GM21576 (cell line): ENCODE measurements at regions not wholly inside any gene's neighbourhood (a gene's known extent, or its start where the extent isn't known, plus 50 kb on each side); places are given as distances from the start of the nearest gene placed in this dataset.

Experiments used
- ATAC-seq: cut with Tn5 transposase; IDR thresholded peaks from one replicate; pipeline ENCODE4 v1.9.1; 2021; ENCODE audit warnings: mild to moderate bottlenecking, moderate library complexity; ENCODE audit not compliant: unreplicated experiment

DNA sequence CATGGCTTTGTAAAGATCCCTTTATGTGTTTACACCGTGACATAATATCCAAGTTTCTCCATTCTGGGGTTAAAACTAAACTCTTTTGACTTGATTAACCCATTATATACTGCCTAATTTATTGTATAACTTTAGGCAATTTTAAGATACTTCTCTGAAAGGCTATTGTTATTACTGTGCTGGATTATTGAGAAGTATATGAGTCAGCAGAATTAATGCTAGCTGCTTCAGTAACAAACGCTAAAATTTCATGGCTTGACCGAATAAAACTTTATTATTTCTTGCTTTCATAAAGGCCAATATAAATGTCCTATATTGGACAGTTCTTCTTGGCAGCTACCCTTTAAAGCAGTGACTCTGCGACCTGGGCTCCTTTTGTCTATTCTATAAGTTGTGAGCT is 853.9 kb downstream of the SORCS3 start:
- no peak for ATAC-seq

DNA sequence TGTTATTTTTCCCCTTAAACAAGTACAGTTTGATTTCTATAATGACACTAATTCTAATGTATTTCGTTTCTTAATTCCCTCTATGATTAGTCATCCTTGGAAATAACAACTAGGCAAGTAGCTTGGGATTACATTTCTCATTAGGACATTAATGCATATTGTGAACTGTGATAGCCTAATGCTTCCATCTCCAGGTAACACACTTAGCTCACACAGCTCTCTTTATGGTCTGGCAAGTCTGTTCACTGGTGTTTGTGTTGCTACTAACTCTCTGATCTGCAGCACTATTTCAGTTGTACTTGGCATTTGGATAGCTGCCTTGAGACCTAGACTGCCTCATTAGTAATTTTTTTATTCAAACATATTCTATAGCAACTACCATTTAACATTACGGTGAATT is 853.2 kb downstream of the SORCS3 start:
- ATAC-seq: no peak

DNA sequence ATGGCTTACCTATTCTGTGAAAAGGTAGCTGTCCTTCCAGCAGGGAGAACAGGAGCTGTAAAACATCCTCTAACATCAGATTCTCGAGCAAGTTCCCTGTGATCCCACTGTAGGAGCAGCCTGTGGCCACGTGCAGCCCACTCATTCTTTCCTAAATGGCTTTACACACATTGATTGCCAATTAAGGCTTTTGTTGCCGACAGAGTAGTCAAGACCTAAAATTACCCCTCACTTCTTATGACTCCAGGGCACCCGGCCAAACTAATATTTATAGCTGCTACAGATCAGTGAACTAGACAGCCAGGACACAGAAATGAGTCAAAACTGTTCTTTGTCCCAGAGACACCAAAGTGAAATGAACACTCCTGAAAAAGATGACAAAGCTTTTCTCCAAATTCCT is 832.1 kb downstream of the SORCS3 start:
- ATAC-seq: no peak

DNA sequence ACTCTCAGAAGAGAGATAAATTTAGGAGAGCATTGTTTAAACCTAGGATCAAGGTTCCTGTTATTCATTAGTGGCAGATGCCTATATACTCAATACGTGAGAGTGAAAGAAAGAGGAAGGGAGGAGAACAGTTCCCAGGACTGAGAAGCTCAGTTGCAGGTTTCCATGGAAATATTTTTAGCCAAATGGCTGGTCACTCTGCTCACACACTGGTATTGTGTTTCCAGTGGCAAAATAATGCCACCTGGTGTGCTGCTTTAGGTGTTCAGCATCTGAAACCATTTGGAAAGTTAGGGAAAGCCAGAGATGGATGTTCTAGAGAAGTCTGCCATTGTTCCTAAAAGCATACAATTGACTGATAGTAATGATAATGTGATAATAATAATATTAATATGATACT is 827.7 kb downstream of the SORCS3 start:
- ATAC-seq: no peak

DNA sequence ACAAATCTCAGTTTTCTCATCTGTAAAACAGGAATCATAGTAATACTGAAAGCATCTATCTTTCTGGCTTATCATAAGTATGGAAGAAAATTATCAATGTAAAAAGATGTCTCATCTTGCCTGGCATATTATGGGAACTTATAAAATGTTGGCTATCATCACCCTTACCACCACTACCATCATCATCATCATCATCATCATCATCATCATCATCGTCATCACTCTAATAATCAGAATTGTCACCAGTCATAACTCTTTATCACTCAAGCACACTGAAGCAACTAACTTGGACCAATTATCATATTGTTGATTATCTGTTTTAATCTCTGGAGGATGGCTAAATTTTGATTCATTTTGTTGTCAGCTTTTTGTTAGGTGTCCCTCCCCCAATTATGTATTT is 825.4 kb downstream of the SORCS3 start:
- no peak for ATAC-seq

DNA sequence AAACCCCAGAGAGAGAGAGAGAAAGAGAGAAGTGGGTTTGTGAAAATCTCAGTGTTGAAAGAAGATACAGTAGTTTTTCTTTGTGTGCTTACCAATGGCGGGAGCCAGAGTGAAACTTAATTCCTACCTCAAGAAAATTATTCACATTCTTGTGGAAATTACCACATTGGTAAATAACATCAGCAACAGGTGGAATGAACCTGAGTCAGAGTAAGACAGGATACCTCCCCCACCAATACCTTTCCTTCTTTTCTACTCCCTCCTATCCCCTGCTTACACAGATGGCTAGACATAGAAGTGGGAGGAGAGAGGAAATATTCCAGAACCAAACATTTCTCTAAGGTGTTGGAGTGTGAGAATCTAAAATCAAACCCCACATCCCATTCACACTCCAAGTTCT is 793.9 kb downstream of the SORCS3 start:
- no peak for ATAC-seq

DNA sequence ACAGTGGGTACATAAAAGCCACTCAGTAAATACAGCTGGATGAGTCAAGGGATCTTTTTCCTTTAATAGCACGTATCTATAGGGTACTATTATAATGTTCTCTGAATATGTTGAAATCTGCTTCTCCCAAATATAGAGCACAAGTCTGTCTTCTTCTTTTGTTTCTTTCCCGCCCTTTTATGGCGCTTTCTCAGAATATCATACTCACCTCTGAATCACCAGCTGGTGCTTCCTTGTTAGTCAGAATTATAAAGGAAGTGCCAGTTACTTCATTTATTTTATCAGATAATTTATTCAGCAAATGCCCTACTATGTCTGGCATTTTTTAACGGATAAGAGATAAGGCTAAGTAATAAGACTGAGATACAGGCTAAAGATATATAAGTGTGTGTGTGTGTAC is 772.9 kb downstream of the SORCS3 start:
- no peak for ATAC-seq

DNA sequence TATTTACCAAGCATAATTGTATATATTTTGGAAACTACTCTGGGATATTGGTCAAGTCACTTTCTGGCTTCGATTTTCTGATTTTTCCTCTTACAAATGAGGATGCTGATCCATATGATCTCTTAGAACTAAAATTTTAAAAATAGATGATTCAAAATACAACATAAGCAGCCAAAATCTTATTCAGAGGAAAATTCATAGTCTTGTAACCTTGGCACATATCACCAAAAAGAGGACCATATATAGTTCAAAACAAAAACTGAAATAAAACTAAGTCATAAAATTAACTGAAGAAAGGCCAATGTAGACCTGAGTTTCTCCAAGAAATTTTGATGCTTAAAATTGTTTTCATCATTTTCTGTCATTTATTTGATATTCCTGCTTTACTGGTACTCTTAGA is 768.3 kb downstream of the SORCS3 start:
- ATAC-seq: no peak

DNA sequence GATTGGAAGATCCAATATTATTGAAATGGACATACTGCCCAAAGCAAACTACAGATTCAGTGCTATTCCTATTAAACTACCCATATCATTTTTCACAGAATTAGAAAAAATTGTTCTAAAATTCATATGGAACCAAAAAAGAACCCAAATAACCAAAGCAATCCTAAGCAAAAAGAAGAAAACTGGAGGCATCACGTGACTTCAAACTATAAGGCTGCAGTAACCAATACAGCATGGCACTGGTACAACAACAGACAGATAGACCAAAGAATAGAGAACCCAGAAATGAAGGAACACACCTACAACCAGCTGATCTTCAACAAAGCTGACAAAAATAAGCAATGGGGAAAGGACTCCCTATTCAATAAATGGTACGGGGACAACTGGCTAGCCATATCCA is 765.4 kb downstream of the SORCS3 start:
- no peak for ATAC-seq

DNA sequence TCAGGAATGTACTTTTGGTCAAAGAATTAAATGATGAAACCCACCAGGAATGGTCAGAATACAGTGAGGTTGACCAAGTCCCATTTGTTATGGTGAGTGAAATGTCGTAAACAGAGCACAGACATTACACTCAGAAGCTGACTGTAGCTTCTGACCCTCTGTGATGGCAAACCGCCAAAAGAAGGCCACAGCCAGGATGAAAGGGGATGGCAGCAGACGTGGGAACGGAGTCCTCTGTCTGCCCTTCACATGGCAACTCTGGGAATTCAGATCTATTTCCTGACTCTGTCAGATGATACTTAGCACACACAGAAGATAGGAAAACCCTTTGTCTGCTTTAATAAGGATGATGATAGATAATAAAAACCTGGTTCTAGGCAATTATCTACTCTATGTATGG is 757.1 kb downstream of the SORCS3 start:
- no peak for ATAC-seq

DNA sequence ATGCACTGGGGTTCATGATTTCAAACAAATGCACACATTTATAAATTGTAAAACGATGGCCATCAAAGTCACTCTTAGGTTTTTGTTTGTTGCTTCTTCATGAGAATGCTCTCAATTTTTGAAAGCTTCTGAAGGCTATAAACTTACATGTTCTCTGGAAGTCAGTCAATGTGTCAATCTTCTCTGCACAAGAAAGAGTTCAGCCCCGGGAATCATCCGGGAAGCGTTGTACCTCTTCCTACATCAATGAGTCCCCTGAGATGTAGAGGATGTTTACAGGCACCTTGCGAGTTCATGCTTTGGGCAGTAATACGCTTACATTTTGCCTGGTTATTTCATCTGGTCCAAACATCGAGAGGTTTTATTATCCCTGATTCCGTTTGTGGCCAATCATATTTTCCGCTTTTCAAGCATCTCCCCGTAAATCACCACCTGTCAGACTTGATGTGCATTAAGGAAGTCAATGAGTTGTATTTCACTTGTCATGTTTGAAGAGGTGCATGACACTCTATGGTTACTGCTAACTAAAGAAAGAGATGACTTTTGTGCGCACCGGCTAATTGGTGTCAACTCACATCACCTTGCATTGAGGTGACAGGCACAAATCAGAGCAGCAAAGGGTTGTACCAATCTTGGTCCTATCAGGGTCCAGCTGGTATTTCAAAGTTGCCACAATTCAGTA is 750.7 kb downstream of the SORCS3 start:
- ATAC-seq: no peak

DNA sequence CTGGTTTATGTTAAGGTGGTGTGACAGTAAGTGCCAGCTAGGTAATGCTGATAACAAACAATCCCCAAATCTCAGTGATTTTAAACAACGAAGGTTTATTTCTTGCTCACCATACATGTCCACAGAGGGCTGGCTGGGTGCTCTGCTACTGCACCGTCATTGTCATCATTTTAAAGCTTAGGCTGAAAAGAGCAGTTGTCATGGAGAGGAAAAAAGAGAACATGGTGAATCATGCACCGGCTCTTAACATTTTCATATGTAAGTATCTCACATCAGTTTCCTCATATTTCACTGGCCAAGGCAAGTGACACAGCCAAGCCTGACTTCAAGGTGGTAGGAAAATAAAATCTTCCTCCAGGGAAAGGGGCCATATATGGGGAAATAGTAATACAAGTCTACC is 746.9 kb downstream of the SORCS3 start:
- ATAC-seq: no peak

DNA sequence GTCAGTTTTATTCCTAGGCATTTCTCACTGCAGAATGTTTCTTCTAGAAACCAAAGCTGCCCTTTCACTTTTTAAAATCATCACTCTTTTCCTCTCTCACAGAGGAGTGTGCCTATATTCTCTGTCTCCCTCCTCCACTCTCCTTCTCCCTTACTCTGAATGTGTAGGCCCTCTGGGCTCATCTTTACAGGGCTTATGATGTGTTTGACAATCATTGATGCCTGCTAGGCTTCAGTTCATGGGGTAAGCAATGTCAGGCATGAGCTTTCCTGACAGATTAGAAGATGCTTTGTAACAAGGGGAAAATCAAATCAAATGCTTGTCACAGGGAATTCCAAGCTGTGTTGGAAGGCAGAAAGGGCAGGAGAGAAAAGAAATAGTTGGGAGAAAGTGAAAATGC is 742.9 kb downstream of the SORCS3 start:
- no peak for ATAC-seq

DNA sequence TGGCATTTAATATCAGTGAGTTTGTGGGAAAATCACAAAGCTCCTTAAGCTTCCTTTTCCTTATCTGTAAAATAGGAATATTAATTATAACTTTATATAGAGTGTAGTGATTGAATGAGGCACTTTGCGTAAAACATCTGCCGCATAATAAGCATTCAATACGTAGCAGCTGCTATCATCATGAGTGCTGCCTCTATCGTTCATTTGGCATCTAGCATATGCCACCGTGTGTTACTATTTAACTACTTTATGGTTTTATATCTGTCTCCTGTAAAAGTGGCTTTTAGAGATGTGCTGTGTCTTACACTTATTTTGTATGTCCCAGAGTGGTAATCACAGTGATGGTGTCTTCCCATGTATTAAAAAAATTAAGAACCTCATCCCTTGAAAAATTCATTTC is 729.6 kb downstream of the SORCS3 start:
- ATAC-seq: no peak

DNA sequence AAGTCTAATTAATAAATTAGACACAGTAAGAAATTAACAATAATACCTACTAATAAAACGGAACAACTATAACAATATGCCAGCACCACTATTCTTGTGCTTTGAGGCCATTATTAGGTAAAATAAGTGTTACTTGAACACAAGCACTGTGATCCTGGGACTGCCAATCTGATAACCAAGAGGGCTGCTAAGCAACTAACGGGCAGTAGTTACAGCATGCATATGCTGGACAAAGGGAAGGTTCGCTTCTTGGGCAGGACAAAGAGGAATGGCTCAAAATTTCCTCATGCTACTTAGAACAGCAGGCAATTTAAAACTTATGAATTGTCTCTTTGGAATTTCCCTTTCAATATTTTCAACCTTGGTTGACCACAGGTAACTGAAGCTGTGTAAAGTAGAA is 718.6 kb downstream of the SORCS3 start:
- no peak for ATAC-seq

DNA sequence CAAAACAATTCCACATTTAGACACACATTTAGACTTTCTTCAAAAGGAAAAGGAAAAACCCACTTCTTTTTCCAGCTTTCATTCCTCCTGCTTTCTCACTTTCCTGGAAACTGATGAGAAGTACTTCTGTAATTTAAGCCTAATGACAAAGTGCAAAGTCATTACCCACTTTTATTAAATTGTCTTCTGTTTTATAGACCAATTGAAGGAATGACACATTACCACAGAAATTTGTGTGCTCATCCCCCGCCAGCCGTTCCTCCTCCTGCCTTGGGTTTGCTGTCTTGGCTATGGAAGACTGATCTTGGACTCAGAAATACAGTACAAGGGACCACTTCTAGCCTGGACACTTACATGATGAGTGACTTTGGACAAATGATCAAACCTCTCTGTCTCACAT is 717.8 kb downstream of the SORCS3 start:
- ATAC-seq: no peak

DNA sequence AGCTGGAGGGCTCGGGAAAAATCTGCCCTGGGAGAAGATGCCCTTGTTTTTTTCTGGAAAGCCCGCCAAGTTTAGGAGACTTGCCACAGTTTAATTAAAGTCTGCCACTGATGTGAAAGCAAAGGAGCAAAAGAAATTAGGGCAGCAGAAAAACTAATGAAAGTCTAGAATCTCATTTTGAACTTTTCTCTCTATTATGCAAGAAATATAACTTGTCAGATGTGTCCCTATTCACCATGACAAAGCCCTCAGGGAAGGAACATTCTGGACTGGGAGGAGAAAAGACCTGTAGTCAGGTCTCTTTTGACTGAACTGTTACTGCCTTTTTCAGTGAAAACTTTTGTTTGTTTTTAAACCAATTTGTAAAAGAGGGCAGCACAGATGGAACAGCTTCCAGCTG is 715.5 kb downstream of the SORCS3 start:
- ATAC-seq: no peak

DNA sequence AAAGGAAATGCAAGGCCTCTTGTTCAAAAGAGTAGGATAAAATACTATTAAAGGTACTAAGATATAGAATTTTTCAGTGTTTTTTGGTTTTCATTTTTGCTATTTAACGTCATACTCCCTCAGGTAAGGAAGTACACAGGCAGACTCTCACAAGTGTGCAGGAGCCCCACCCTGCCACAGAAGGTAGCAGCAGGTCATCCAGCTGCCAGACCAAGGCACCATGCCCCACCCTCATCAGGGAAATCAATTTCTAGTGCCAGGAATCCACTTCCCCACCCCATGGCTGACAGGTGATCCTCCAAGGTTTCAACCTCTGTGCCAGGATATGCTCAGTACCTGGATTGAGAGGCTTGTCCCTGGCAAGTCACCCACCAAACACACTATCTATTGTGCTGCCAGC is 712.9 kb downstream of the SORCS3 start:
- no peak for ATAC-seq

DNA sequence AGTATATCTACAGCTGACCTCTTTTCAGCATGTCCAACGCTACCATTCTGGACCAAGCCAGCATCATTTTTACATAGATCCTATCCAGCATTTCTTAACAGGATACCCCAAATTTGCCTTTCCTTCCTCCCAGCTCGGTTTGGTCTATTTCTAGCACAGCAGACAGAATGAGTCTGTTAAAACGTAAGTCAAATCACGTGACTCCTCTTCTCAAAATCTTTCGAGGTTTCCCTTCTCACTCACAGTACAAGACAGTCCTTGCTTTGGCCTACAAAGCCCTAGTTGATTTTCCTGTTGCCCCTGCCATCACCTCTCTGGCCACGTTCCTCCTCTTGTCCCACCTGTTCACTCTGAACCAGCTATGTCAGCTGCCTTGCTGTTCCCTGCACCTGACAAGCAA is 711.7 kb downstream of the SORCS3 start:
- ATAC-seq: no peak

DNA sequence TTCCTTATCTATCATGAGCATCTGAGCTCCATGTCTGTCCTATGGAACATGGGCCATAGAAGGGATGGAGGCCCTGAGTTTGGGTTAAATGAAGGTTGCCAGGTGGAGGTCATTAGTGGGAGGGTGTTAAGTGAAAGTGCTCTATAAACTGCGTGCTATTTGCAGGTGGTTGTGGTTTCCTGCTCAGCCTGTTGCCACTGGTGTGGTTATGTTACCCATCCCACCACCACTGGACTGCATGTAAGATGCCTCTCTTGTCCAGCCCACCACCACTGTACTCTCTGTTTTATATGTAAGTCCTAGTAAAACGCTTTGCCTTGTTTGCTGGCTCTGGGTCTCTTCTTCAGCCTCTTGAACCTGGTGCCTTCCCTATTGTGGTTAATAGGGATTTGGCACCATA is 711.2 kb downstream of the SORCS3 start:
- ATAC-seq: no peak

DNA sequence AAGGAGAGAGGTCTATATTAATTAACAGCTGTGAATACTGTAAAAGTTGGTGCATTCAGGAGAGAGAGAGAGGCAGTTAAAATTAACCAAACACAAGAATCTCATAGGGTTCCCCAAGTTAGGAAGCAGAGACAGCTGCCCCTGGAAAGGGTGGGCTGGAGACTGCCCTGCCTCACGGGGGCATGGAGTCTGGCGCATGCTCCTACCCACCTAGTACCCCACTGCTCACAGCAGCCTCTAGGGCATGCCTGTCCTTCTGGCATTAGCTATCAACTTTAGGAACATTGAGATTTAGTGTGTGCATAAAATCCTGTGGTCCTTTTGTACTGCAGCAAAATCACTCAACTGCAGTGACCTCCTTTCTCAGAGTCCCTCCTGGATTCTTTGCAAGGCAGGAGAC is 710.1 kb downstream of the SORCS3 start:
- no peak for ATAC-seq

DNA sequence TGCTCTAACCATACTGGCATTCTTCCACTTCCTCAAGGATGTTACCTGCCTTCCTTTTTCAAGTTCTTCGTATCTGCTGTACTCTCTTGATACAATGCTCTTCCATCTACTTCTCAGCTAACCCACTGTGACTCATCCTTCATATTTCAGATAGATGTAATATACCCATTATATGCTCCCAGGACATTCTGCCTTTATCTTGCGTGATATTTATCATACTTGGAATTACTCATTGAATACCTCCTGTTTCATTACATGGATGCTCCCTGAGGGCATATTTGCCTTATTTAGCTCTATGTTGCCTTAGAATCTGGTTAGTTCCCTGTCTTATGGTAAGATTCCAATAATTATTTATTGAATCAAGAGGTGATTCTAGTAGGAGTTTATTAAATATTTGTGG is 706.4 kb downstream of the SORCS3 start:
- ATAC-seq: no peak

DNA sequence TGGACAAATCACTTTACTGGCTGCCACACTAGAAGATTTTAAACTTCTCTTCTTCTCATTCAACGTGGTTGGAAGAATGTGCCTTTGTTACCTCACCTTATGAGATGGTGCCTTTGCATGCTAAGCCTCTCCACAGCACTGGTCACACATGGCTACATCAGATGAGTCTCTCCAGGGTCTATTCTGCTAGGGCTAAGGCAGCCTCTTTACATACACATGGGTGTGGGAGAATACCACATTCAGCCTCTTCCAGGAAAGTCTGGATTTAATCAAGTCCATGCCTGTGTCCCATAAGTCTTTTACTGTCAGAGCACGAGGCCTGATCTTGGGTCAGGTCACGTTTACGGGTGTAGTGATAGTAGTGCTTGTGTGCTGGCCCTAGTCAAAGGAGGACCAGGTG is 701.5 kb downstream of the SORCS3 start:
- ATAC-seq: no peak

DNA sequence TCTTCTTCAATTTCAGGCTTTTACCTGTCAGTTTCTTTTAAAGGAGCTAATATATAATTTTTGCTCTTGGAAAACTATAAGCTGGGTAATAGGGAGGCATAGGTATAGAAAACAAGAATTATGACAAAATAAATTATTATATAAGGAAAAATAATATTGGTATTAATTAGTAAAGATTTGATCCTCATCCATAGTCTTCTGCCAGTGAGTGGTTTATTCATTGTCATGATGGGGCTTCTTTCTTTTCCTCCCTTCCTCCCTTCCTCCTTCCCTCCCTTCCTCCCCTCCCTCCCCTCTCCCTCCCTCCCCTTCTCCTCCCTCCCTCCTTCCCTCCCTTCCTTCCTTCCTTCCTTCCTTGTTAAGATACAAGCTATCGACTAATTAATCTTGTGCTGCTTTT is 698.6 kb downstream of the SORCS3 start:
- no peak for ATAC-seq
